ENCODE measurements at regions not wholly inside any gene's neighbourhood (a gene's known extent, or its start where the extent isn't known, plus 50 kb on each side); places are given as distances from the start of the nearest gene placed in this dataset.
"Not testable (repeated sequence)": the region's sequence is repeated elsewhere in the genome, so short reads cannot be mapped to it uniquely, and the experiment has no call there.

DNA sequence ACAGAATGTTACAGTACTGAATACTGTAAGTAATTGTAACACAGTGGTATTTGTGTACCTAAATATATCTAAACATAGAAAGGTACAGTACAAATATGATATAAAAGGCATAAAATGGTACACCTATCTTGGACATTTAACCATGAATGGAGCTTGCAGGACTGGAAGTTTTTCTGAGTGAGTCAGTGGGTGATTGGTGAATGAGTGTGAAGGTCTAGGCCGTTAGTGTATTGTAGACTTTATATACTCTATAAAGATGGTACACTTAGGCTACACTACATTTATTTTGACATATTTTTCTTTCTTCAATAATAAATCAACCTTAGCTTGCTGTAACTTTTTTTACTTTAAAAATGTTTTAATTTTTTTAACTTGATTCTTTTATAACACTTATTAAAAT lies 422.5 kb upstream of the FSTL5 start:
- no peak for DNase-seq

DNA sequence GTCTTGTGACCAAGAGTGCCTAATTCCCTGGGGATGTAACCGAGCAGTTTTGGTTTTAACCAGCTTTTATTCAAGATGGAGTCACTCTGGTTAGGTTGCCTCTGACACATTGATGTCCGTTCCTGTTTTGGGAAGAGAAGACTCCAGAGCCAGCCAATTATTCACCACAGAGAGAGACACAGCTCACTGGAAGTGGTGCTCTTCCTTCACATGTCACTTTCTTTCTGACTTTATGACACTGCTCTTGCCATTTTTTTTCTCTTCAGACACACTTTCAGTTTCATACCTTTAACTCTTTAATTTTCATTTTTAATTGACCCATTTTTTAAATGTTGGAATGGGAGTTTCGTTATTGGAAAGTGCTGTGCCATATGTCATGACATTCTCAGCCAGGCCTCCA lies 418.4 kb upstream of the FSTL5 start:
- no peak for DNase-seq

DNA sequence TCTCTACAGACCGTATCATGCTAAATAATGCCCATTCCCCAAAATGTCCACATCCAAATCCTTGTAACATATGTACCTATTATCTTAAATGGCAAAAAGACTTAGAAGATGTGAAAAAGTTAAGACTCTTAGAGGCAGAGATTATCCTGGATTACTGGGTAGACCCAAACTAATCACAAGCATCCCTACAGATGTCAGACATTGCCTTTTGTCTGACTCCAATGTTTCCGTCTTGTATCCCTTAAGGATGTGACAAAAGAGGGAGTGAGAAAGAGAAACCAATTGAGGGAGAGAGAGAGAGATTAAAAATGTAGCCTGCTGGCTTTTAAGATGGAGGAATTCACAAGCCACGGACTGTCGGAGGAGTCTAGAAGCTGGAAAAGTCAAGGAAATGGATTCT lies 401.9 kb upstream of the FSTL5 start:
- no peak for DNase-seq

DNA sequence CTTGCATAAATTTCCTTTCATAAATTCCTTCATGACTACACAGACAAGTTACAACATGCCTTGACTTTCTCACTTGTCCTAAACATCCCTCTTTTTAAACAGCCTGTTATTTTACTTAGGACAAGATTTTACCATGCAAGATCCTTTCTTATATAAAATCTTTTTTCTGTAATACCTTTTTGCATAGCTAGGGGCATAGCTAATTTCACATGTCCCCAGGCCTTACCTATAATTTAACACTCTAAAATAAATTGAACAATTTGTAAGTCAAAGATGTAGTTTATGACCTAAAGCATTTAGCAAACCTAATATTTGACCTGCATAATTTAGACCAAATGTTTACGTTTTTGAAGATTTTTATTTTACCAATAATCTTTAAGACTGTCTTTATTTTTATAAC lies 396.3 kb upstream of the FSTL5 start:
- DNase-seq, result no peak

DNA sequence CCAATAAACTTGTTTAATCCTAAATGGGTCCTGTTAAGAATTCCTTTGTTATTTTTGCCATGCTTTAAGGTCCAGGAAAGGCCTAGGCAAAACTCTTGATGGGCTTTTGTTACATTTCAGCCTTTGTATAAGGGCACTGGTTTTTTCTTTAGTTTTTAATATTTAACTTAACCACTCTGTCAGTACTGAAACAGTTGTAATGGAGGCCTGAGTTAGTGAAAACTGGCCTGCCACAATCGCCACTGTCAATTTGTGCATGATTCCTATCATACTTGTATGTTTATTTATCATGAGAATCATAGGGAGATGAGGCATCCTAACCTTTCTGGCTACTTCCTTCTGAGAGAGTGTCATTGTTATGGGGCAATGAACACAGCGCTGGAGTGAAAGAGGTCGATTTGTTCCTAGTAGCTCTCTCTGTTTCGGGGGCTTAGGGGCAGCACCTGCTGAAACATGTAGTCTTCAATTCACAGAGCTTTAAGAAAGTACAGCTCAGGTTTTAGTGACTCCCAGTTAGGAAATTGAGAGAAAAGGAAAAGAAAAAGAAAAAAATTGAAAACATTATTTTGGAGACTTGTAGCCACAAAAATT lies 393.8 kb upstream of the FSTL5 start:
- DNase-seq, result no peak

DNA sequence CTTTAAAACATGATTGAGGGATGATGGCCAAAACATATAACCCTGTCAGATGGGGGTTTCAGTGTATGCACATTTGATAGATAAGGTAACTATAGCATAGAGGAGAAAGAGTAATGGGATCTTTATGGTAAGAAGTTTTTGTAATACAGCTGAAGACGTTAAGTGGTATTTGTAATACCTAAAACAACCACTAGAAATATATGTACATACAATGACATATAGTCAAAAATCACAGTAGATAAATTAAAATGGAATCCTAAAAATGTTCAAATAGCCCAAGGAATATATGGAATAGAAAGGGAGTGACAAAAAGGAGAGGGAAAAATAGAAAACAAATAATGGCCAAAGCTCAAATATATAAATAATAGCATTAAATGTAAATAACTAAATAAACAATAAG lies 371.3 kb upstream of the FSTL5 start:
- DNase-seq, result no peak

DNA sequence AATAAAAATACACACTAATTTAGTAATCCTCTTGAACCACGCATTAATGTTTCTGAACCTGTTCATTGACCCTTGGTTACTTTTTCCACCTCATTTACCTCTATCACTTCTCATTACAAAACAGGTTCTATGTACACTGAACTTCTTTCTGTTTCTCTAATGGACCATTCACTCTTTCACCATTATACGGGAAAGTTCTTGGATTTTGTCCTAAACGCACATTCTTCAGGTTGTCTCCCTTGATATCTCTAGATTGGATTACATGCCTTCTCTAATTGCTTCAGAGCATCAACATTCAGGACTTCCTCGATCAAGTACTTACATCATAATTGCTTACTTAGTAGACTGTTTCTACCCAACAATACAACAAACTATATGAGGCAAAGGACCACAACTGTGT lies 359.4 kb upstream of the FSTL5 start:
- DNase-seq, result no peak

DNA sequence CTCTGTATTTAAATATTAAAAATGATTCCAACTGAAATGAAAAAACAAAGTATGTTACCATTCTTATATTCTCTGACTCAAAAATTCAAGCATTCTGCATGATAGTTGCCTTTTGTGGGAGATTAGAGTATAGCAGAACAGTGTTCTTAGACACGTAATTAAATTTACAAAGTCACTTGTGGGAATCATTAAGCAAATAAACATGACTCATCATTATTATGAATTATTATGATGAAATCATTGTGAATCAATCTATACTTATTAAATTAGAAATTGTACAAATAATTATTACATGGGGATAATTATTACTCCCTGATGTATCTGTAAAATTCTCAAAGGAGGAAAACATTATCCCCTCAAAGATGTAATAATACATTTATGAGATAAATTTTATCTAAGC lies 358.9 kb upstream of the FSTL5 start:
- no peak for DNase-seq

DNA sequence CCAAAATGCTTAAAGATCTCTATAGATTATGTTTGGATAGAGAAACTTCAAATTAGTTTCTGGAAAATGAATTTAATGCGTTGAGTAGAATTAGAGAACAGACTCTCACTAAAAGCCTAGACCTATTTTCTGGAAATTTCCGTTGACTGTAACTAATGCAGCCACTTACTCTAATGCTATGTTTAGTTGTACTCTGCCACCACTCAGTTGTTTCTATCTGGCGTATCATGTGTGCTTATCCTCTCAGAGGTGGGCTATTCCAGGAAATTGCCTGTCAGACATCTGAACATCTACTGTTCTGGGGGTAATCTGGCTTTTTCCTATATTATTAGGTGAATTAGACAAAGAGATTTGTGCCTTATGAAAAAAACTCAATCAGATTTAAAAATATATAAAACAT lies 347.1 kb upstream of the FSTL5 start:
- DNase-seq, result no peak

DNA sequence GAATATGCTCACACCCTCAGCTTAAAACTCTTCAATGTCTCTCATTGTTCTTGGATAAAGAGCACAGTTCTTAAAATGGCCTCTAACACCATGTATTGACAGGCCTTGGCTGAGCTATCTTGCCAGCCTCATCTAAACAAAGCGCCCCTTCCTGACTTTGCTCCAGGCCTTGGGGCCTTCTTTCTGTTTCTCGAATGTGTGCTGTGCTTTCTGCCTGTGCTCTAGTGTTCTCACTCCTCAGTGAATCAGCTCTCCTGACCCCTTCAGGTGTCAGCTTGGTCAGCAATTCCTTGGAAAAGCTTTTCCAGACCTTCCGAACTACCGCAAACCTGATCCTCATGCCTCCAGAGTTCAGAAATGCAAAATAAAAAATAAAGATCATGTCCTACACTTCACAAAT lies 346.3 kb upstream of the FSTL5 start:
- no peak for DNase-seq

DNA sequence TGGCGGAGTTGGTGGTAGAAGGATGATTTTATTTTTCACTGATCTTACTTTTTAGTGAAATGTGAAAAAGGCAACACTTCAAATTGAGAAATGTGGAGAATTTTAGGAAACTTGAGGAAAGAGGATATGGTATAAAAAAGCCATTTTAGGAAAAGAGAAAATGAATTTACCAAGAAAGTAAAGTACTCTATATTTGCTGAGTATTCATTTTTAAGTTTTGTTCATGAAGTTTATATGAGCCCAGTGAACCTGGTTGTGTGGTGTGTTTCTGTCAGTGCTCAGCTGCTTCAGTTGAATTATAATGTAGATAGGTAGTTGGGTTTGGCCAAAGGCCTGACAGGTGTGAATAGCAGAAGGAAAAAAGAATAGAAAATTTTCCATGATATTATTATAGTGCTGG lies 345.5 kb upstream of the FSTL5 start:
- DNase-seq, result no peak

DNA sequence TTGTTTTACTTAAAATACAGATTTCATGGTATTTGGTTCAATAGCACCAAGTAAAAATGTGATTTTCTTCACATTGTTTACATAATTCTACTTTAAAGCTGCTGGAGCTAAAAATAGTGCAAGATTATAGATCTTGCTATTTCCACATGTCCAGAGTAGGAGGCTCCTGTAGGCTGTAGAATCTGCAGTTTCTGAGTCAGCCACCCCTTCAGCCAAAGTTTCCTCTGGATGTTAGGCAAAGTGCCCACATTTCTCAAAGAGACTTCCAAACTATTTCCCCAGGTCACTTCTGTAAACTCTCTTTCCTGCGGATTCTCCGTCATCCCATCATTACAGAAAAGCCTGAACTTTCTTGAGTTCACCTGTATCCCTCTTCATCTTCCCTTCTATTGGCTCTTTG lies 342.5 kb upstream of the FSTL5 start:
- no peak for DNase-seq

DNA sequence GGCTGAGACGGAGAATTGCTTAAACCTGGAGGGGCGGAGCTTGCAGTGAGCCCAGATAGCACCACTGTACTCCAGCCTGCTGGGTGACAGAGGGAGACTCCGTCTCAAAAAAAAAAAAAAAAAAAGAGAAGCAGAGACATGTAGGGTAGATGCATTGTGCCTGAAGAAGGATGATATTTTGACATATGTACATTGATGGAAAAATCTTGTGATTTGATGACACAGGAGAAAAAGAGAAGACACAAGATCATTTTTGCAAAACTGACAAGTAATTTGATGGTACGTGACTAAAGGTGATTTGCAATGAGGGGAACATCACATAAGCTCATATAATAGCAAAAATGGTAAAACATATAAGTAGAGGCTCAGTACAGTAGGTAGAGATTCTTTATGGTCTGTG lies 340.1 kb upstream of the FSTL5 start:
- no peak for DNase-seq

DNA sequence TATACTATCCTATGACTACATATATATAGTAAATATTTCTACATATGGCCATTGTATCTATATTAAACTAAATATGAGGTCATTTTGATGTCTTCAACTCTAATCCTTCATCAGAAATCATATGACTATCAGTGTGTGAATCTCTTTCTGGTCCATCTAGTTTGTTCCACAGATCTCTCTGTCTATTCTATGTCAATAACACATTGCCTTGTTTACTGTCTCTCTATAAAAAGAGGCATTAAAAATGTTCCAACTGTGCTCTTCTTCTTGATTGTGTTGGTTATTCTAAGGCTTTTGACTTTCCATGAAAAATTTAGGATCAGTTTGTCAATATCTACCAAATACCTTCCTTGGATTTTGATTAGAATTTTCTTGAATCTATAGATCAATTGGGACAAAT lies 338.3 kb upstream of the FSTL5 start:
- no peak for DNase-seq

DNA sequence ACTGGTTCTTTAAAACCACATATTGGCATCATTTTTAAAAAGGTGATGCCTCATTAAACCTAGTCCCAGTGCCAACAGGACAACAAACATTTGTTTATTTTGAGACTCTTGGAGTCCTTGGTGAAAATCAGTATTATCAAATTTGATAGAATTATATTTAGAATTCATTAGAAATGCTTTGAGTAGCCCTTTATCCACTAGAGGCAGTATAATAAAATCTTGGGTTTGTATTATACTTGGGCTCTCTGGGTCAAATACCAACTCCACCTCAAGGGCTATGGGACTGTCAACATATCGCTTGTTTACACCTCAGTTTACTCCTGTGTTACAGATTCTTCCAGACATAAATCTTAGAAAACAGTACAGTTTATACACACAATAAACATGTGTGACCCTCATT lies 335.7 kb upstream of the FSTL5 start:
- DNase-seq, result no peak

DNA sequence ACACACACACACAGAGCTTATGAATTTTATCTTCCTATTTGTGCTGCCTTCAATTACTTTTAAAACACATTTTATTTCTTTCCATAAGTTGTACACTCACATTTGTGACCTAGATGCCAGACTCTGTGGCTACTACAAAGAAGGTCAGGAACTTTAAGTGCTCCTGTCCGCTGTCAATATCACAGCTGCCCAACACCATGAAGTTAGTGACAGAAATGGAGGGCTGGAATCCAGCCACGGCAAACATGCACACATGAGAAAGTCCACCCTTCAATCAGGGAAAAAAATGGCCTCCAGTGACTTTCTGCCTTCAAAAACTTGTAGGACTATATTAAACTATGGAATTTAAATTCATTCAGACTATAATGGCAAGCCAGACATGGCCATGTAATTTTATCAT lies 334.4 kb upstream of the FSTL5 start:
- DNase-seq, result no peak

DNA sequence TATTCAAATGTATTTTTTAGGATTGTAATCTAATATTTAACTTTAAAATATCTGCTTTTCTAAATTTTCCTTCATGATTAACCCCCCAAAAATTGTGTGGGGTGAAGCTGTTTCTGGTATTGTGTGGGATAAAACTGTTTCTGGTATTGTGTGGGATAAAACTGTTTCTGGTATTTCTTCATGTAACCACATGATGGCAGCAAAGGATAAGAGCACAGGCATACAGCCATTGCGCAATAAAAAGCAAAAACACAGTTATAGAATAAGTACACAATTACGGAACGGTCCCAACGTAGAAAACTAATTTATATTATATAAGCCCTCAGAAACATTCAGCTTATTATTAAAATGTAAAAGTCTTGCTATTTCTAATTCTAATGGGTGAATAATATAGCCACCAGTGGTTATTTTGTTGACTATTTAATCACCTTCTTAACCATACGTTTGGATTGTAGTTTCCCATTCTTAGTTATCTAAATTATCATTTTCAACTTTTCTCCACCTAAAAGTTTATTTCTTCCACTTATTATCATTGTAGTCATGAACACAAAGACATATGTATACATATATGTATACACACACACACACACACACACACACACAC lies 333.9 kb upstream of the FSTL5 start:
- peak; percentile 26 for DNase-seq

DNA sequence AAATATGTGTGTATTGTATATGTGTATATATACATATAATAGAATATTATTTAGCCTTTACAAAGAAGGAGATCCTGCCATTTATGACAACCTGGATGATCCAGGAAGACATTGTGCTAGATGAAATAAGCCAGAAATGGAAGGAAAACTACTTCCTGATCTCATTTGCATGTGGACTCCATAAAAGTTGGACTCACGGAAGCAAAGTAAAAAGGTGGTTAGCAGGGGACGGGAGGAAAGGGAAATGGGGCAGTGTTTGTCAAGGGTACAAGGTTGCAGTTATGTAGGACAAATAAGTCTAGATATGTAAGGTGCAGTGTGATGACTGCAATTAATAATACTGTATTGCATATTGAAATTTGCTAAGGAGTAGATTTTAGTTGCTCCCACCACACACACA lies 331.1 kb upstream of the FSTL5 start:
- DNase-seq, result no peak

DNA sequence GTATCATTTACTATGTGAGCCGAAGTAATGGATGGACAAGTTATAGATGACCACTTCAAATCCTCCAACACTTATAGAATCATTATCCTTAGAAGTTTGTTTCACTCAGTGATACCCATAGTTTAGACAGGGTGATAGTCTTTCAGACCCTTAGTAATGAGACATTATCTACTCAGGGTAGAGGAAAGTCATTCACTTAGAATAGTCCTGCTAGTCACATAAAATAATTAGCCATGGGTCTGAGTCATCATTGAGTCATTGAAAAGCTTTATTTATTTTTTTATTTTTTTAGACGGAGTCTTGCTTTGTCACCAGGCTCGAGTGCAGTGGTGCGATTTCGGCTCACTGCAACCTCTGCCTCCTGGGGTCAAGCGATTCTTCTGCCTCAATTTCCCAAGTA lies 321.7 kb upstream of the FSTL5 start:
- DNase-seq, result no peak

DNA sequence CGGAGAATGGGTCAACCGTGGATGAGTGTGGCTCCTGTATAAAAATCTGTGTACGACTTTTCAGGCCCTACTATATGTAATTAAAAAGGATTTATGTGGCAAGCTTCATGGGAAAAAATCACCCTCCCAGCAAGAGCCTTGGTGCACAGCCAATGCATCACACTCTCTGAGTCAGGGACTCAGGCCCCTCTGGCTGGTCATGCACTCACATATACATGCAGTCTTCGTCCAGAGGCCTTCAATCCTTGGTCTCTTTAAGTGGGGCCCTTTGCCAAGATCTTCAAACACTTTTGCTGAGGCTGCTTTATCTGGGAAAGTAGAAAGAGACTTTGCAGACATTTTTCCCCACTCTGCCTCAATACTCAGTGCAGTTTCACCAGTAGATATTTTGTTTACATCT lies 311.4 kb upstream of the FSTL5 start:
- DNase-seq, result no peak

DNA sequence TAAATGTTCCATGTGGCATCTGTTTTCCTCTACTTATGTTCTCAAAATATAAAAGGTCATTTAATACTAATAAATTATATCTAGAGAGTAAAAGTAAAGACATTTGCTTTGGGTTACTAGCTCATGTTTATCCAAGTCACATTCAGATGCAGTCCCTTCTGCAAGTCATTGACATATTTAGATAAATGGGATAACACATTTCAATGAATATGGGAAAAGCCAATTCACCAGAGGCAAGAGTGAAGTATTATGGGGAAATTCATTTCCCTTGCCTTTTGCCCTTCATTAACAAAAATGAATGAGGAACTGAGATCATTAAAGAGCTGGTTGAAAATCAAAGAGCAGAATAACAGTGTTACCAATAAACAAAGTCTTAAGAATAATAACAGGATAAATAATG lies 306.2 kb upstream of the FSTL5 start:
- DNase-seq, result no peak

DNA sequence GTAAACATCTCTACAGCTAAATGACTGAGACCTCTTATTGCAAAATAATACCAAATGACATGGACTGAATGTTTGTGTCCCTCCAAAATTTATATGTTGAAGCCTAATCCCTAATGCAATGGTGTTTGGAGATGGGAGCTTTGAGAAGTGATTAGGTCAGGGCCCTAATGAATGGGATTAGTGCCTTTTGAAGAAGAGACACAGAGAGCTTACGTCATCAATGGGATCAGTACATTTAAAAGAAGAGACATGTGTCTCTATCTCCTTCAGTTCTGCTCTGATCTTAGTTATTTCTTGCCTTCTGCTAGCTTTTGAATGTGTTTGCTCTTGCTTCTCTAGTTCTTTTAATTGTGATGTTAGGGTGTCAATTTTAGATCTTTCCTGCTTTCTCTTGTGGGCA lies 301.6 kb upstream of the FSTL5 start:
- not testable (repeated sequence) for DNase-seq

DNA sequence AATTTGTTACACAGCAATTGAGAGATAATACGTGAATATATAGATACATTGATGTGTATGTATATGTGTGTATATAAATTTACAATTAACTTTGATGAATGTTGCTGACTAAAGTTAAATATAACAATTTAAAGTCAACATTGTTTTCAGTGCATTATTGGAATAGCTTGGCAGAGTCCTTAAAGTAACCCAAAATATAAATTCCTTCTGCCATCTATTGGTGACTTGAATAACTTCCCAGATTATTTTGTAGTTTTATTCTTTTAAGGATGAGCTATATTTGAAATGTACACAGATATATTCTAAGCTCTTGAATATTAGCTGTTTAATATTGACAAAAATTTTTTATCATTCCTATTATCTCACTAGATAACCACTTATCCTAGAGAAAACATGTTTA lies 298.2 kb upstream of the FSTL5 start:
- DNase-seq, result no peak

DNA sequence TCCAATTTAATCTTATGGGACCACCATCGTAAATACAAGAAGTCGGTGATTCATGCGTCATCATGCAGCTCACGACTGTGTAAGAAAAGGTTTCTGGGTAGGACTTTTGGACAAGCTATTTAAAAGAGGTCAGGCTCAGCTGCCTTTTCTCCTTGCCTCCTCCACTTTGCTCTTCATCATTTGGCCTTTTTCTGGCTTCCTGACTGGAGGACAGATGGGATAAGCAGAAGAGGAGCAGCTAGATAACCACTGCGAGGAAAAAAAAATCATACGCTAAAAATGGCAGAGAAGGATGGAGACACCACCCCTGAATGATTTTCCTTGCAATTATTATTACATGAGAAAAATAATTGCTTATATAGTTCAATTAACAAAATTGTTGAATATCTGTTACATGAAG lies 294.3 kb upstream of the FSTL5 start:
- no peak for DNase-seq

DNA sequence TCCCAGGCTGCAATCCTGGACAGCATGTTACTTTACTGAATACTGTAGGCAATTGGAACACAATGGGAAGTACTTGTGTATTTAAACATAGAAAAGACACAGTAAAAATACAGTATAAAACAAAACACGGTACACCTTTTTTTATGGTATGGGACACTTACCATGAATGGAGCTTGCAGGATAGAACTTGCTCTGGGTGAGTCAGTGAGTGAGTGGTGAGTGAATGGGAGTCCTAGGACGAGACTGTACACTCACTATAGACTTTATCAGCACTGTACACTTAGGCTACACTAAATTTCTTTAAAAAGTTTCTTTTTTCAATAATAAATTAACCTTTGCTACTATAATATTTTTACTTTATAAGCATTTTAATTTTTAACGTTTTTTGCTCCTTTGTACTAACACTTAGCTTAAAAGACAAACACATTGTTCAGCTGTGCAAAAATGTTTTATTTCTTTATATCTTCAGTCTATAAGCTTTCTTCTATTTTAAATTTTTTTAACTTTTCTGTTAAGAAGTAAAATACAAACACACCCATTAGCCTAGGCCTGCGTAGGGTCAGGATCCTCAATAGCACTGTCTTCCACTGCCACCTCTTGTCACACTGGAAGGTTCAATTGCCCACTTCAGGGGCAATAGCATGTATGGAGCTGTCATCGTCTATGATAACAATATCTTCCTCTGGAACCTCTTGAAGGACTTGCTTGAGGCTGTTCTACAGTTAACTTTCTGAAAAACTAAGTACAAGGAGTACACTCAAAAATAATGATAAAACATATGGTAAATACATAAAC lies 293.5 kb upstream of the FSTL5 start:
- no peak for DNase-seq
